ENCODE measurements at regions not wholly inside any gene's neighbourhood (a gene's known extent, or its start where the extent isn't known, plus 50 kb on each side); places are given as distances from the start of the nearest gene placed in this dataset.

- no peak for TF ChIP-seq ZBTB33 (IDR thresholded peaks at IDR 0.05)
- no peak for TF ChIP-seq HNF4G (IDR thresholded peaks at IDR 0.05)
- no peak for TF ChIP-seq FOXA2 (IDR thresholded peaks at IDR 0.05)
- no peak for TF ChIP-seq SP1 (IDR thresholded peaks at IDR 0.05)
- no peak for TF ChIP-seq YY1 (IDR thresholded peaks at IDR 0.05)
- no peak for TF ChIP-seq EGR1 (IDR thresholded peaks at IDR 0.05; ENCODE audit: low read depth in 2 of 2)
- no peak for TF ChIP-seq NR2F2 (IDR thresholded peaks at IDR 0.05)
- TF ChIP-seq TAF1 (conservative IDR thresholded peaks at IDR 0.05): no peak
- no peak for TF ChIP-seq RAD21 (IDR thresholded peaks at IDR 0.05)
- no peak for TF ChIP-seq FOXA1 (IDR thresholded peaks at IDR 0.05)
These were observed 419.8 kb downstream of the ANKRD7 start for GRCh38 chr7:118644346-118644745.

GRCh38 chr7:118648002-118648401 lies 423.5 kb downstream of the ANKRD7 start:
- Histone ChIP-seq H3K4me3 (ENCODE audit: low read depth in 1 of 3, low read length in 3 of 3) (no peak overlapping the region), H3K4me1 (ENCODE audit: control insufficient read depth in 4 of 4, insufficient read depth in 4 of 4, low read length in 3 of 4) (no peaks in the 10 kb centered on the region), H3K27ac (ENCODE audit: low read depth in 1 of 2, low read length in 2 of 2) (no peak overlapping the region), H3K27me3 (ENCODE audit: control insufficient read depth in 4 of 4, insufficient read depth in 4 of 4, low read length in 3 of 4) (no peaks in the 10 kb centered on the region), H3K36me3 (ENCODE audit: control insufficient read depth in 4 of 4, insufficient read depth in 3 of 4, low read depth in 1 of 4, low read length in 3 of 4) (no peaks in the 10 kb centered on the region), H3K9me3 (ENCODE audit: control insufficient read depth in 4 of 4, low read length in 3 of 4) (no peaks in the 10 kb centered on the region), H3K9ac (ENCODE audit: low read depth in 1 of 2, low read length in 2 of 2) (no peak overlapping the region)
- 75% methylated on average over 2 of the region's 2 CpGs for WGBS
- TF ChIP-seq YY1 (IDR thresholded peaks at IDR 0.05): no peak
- TF ChIP-seq HNF4A (conservative IDR thresholded peaks at IDR 0.05): no peak
- no peak for TF ChIP-seq FOXA2 (IDR thresholded peaks at IDR 0.05)
- TF ChIP-seq TAF1 (conservative IDR thresholded peaks at IDR 0.05): no peak
- TF ChIP-seq, protein P1, sequence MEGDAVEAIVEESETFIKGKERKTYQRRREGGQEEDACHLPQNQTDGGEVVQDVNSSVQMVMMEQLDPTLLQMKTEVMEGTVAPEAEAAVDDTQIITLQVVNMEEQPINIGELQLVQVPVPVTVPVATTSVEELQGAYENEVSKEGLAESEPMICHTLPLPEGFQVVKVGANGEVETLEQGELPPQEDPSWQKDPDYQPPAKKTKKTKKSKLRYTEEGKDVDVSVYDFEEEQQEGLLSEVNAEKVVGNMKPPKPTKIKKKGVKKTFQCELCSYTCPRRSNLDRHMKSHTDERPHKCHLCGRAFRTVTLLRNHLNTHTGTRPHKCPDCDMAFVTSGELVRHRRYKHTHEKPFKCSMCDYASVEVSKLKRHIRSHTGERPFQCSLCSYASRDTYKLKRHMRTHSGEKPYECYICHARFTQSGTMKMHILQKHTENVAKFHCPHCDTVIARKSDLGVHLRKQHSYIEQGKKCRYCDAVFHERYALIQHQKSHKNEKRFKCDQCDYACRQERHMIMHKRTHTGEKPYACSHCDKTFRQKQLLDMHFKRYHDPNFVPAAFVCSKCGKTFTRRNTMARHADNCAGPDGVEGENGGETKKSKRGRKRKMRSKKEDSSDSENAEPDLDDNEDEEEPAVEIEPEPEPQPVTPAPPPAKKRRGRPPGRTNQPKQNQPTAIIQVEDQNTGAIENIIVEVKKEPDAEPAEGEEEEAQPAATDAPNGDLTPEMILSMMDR (IDR thresholded peaks at IDR 0.05; ENCODE audit: low read depth, low read length, missing input control): no peak
- TF ChIP-seq NR2F2 (IDR thresholded peaks at IDR 0.05): no peak
- TF ChIP-seq RAD21 (IDR thresholded peaks at IDR 0.05): no peak
- no peak for TF ChIP-seq JUND (IDR thresholded peaks at IDR 0.05)
- no peak for TF ChIP-seq RXRA (IDR thresholded peaks at IDR 0.05)
- TF ChIP-seq HNF4G (IDR thresholded peaks at IDR 0.05): no peak
- TF ChIP-seq SP1 (IDR thresholded peaks at IDR 0.05): no peak
- no peak for TF ChIP-seq FOXA1 (IDR thresholded peaks at IDR 0.05)
- TF ChIP-seq REST (IDR thresholded peaks at IDR 0.05): no peak
- no peak for TF ChIP-seq ATF3 (IDR thresholded peaks at IDR 0.05)
- TF ChIP-seq ZBTB33 (IDR thresholded peaks at IDR 0.05): no peak
- no peak for DNase-seq (ENCODE audit: low spot score)

More at GRCh38 chr7:118644346-118644745, 419.8 kb downstream of the ANKRD7 start:
- Histone ChIP-seq H3K36me3 (ENCODE audit: control insufficient read depth in 4 of 4, insufficient read depth in 3 of 4, low read depth in 1 of 4, low read length in 3 of 4) (no peaks in the 10 kb centered on the region), H3K9ac (ENCODE audit: low read depth in 1 of 2, low read length in 2 of 2) (no peak overlapping the region), H3K9me3 (ENCODE audit: control insufficient read depth in 4 of 4, low read length in 3 of 4) (no peaks in the 10 kb centered on the region), H3K27ac (ENCODE audit: low read depth in 1 of 2, low read length in 2 of 2) (no peak overlapping the region), H3K4me1 (ENCODE audit: control insufficient read depth in 4 of 4, insufficient read depth in 4 of 4, low read length in 3 of 4) (no peaks in the 10 kb centered on the region), H3K4me3 (ENCODE audit: low read depth in 1 of 3, low read length in 3 of 3) (no peak overlapping the region), H3K27me3 (ENCODE audit: control insufficient read depth in 4 of 4, insufficient read depth in 4 of 4, low read length in 3 of 4) (no peaks in the 10 kb centered on the region)
- DNase-seq (ENCODE audit: low spot score): no peak

All from liver (tissue), 8 donors.